Parathyroid adenoma (tissue), 2 donors: ENCODE measurements at regions not wholly inside any gene's neighbourhood (a gene's known extent, or its start where the extent isn't known, plus 50 kb on each side); places are given as distances from the start of the nearest gene placed in this dataset.

Experiments
- H2AFZ ChIP-seq: fragments of 300-600 bp; sonication (generic); one replicate; pipeline ENCODE4 v1.7.0; 2017; ENCODE audit warnings: antibody characterized with exemption, mild to moderate bottlenecking
- H3K27ac ChIP-seq: fragments of 300-600 bp; sonication (generic); one replicate; pipeline ENCODE4 v1.7.0; 2017
- H3K27me3 ChIP-seq: fragments of 300-600 bp; sonication (generic); one replicate; pipeline ENCODE4 v1.7.0; 2017; ENCODE audit warnings: low read length; ENCODE audit not compliant: control insufficient read depth, insufficient read depth
- H3K36me3 ChIP-seq: fragments of 300-600 bp; sonication (generic); one replicate; pipeline ENCODE4 v1.7.0; 2017; ENCODE audit warnings: low read length; ENCODE audit not compliant: control insufficient read depth, insufficient read depth
- H3K4me1 ChIP-seq: fragments of 300-600 bp; sonication (generic); one replicate; pipeline ENCODE4 v1.7.0; 2017; ENCODE audit warnings: control low read depth
- H3K4me2 ChIP-seq: fragments of 300-600 bp; sonication (generic); one replicate; pipeline ENCODE4 v1.7.0; 2017; ENCODE audit warnings: low read length
- H3K4me3 ChIP-seq: fragments of 300-600 bp; sonication (generic); one replicate; pipeline ENCODE4 v1.7.0; 2017; ENCODE audit warnings: low read depth, low read length
- H3K79me2 ChIP-seq: fragments of 300-600 bp; sonication (generic); one replicate; pipeline ENCODE4 v1.7.0; 2017; ENCODE audit warnings: control low read depth
- H3K9ac ChIP-seq: fragments of 300-600 bp; sonication (generic); one replicate; pipeline ENCODE4 v1.7.0; 2017; ENCODE audit warnings: mild to moderate bottlenecking
- H3K9me3 ChIP-seq: fragments of 300-600 bp; sonication (generic); one replicate; pipeline ENCODE4 v1.7.0; 2017; ENCODE audit warnings: low read length; ENCODE audit not compliant: control insufficient read depth
- TF ChIP-seq, protein P1 (sequence below): fragments of 300-600 bp; sonication (generic); IDR thresholded peaks from one replicate; pipeline ENCODE4 v1.7.0; 2017; ENCODE audit warnings: antibody characterized with exemption, mild to moderate bottlenecking
- donor health status: primary hyperparathyroidism.

DNA sequence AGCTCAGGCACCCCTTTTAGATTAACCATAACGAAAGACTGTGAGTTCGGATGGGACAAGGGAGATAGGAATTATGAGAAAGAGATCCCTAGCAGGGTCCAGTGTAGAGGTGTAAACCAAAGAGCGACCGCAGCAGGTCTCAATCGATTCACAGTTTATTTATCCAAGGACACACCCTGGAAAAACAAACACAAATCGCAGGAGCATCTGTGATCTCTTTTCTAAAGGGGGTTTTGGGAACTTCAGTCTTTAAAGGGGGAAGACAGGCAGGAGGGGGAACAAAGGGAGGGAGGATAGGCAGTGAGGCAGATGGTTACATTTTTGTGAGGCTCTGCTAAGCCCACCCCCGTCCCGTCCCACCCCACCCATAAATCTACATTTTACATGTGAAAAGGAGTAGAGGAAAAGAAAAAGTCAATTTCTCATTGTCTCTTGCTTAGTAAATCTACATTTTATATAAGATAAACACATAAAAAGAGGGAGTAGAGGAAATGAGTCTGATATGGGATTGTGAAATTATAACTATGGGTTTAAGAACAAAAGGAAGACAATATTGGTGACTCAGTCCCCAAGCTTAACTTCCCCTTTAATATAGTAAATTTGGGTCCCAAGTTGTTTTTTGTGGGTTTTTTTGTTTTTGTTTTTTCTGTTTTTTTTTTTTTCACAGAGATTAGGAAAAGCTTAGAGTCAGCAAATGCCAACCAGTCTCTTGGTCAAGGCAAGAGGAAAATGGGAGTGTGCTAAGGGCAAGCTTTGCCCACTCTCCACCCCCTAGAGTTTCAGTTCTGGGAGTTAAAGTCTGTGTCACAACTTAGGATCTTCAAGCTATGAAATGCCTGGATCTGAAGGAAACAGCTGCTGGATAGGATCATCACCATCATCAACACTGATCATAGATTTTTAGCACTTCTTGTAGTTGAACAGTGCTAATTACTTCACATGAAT lies 160.9 kb upstream of the CDH5 start:
- no peak overlapping the region for H3K9ac ChIP-seq
- H3K4me2 ChIP-seq = no peak overlapping the region
- no peaks in the 10 kb centered on the region for H3K79me2 ChIP-seq
- no peak overlapping the region for H3K4me3 ChIP-seq
- no peaks in the 10 kb centered on the region for H3K36me3 ChIP-seq
- no peaks in the 10 kb centered on the region for H3K27me3 ChIP-seq
- TF ChIP-seq, protein P1, sequence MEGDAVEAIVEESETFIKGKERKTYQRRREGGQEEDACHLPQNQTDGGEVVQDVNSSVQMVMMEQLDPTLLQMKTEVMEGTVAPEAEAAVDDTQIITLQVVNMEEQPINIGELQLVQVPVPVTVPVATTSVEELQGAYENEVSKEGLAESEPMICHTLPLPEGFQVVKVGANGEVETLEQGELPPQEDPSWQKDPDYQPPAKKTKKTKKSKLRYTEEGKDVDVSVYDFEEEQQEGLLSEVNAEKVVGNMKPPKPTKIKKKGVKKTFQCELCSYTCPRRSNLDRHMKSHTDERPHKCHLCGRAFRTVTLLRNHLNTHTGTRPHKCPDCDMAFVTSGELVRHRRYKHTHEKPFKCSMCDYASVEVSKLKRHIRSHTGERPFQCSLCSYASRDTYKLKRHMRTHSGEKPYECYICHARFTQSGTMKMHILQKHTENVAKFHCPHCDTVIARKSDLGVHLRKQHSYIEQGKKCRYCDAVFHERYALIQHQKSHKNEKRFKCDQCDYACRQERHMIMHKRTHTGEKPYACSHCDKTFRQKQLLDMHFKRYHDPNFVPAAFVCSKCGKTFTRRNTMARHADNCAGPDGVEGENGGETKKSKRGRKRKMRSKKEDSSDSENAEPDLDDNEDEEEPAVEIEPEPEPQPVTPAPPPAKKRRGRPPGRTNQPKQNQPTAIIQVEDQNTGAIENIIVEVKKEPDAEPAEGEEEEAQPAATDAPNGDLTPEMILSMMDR = no peak
- no peak overlapping the region for H2AFZ ChIP-seq
- H3K4me1 ChIP-seq = no peaks in the 10 kb centered on the region
- no peaks in the 10 kb centered on the region for H3K9me3 ChIP-seq
- H3K27ac ChIP-seq = no peak overlapping the region

DNA sequence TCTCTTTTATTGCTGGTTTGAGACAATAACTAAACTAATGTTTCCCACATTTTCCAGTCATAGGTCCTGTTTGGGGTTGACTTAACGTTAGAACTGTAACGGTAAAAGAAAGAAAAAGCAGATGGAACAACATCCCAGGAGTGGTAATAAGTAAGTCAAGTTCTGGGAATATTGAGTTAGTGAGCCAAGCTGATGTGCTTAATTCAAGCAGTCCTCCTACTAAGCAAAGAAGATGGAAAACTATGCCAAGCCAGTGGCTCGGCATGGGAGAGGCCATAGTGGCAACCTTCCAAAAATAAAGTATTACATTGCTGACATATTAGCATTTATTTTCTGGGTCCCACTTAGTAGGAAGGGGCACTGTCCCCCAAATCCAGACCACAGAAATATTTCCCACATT lies 161.7 kb upstream of the CDH5 start:
- no peaks in the 10 kb centered on the region for H3K4me1 ChIP-seq
- H3K27ac ChIP-seq = no peak overlapping the region
- TF ChIP-seq, protein P1 = no peak
- no peaks in the 10 kb centered on the region for H3K9me3 ChIP-seq
- H3K79me2 ChIP-seq = no peaks in the 10 kb centered on the region
- H2AFZ ChIP-seq = no peak overlapping the region
- no peak overlapping the region for H3K9ac ChIP-seq
- H3K27me3 ChIP-seq = no peaks in the 10 kb centered on the region
- no peaks in the 10 kb centered on the region for H3K36me3 ChIP-seq
- no peak overlapping the region for H3K4me3 ChIP-seq
- H3K4me2 ChIP-seq = no peak overlapping the region

- no peaks in the 10 kb centered on the region for H3K4me1 ChIP-seq
- H3K79me2 ChIP-seq = no peaks in the 10 kb centered on the region
- no peaks in the 10 kb centered on the region for H3K9me3 ChIP-seq
- no peaks in the 10 kb centered on the region for H3K36me3 ChIP-seq
- H3K27ac ChIP-seq = no peak overlapping the region
- no peak overlapping the region for H3K4me3 ChIP-seq
- H3K9ac ChIP-seq = no peak overlapping the region
- no peak overlapping the region for H2AFZ ChIP-seq
- H3K27me3 ChIP-seq = no peaks in the 10 kb centered on the region
- no peak overlapping the region for H3K4me2 ChIP-seq
- TF ChIP-seq, protein P1 = no peak
Measured at GRCh38 chr16:66203476-66203875, 163.0 kb upstream of the CDH5 start.

DNA sequence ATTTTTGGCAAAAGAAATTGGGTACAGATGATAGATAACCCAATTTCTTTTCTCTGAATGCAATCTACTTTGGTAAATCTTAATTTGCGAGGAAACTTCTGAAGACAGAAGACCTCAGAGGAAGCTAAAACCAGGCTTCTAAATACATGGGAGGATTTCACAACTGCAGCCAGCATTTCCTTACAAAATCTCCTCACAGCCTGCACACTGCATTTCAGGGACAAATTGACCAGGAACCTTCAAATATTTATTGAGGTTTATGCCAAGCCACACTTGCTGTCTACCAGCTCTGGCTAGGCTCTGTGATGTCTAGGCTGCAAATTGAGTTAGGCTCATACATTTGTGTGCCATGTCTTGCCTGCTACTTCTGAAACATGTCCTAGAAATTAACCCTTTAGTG lies 167.3 kb upstream of the CDH5 start:
- H3K36me3 ChIP-seq = no peaks in the 10 kb centered on the region
- no peaks in the 10 kb centered on the region for H3K4me1 ChIP-seq
- H3K9me3 ChIP-seq = no peaks in the 10 kb centered on the region
- no peaks in the 10 kb centered on the region for H3K27me3 ChIP-seq
- no peak overlapping the region for H3K4me3 ChIP-seq
- H3K4me2 ChIP-seq = no peak overlapping the region
- TF ChIP-seq, protein P1 = no peak
- H2AFZ ChIP-seq = no peak overlapping the region
- no peak overlapping the region for H3K9ac ChIP-seq
- H3K27ac ChIP-seq = no peak overlapping the region
- H3K79me2 ChIP-seq = no peaks in the 10 kb centered on the region

DNA sequence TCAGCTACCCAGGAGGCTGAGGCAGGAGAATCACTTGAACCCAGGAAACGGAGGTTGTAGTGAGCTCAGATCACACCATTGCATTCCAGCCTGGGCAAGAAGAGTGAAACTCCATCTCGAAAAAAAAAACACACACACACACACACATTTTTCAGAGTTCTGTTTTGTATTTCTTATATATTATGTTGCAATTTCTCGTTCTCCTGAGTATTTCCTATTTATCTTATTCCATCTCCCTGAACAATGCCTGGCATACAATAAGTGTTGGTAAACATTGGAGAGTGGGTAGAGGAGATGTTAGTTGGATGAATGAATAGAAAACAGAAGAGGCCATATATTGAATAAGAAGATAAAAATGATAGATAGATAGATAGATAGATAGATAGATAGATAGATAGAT lies 167.8 kb upstream of the CDH5 start:
- no peaks in the 10 kb centered on the region for H3K27me3 ChIP-seq
- no peak overlapping the region for H3K4me3 ChIP-seq
- no peak overlapping the region for H3K27ac ChIP-seq
- no peak overlapping the region for H3K4me2 ChIP-seq
- H3K4me1 ChIP-seq = no peaks in the 10 kb centered on the region
- H2AFZ ChIP-seq = no peak overlapping the region
- no peaks in the 10 kb centered on the region for H3K9me3 ChIP-seq
- H3K9ac ChIP-seq = no peak overlapping the region
- no peaks in the 10 kb centered on the region for H3K79me2 ChIP-seq
- H3K36me3 ChIP-seq = no peaks in the 10 kb centered on the region
- TF ChIP-seq, protein P1 = no peak
